GM23338 (cell line): ENCODE measurements at regions not wholly inside any gene's neighbourhood (a gene's known extent, or its start where the extent isn't known, plus 50 kb on each side); places are given as distances from the start of the nearest gene placed in this dataset.

ENCODE experiments used
- CREB1 ChIP-seq: fragments of 250-450 bp; sonication (Bioruptor Pico); IDR thresholded peaks from 2 replicates; pipeline ENCODE4 v1.5.0; 2020; ENCODE audit warnings: low read depth, mild to moderate bottlenecking, moderate library complexity
- CTCF ChIP-seq, 2 experiments: fragments of 200-600 bp in 1 of 2; sonication (generic) in 1 of 2; conservative IDR thresholded peaks; 2 replicates each; pipeline versions ENCODE4 v1.5.1 to v1.6.1; 2016 to 2017; ENCODE audit warnings: antibody characterized with exemption in 2 of 2, low read depth in 2 of 2, mild to moderate bottlenecking in 2 of 2, moderate library complexity in 1 of 2
- EZH2phosphoT487 ChIP-seq: fragments of 200-600 bp; sonication (generic); IDR thresholded peaks from one replicate; pipeline ENCODE4 v1.8.1; 2018; ENCODE audit warnings: antibody characterized with exemption; ENCODE audit not compliant: unreplicated experiment

DNA sequence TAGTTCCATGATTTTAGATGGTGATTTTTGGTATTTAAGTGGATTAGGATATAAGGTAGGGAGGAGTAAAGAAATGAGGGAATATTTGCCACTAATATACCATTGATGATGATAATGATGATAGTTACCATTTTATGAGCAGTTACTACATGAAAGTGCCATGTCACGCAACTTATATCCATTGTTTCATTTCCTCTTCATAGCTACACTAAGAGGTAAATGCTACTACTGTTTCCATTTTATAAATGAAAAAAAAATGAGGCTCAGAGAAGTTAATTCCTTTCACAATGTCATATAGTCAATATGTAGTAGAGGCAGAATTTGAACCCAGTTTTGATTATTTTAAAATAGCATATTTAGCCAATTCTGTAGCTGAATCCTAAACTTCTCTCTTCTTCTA lies 112.2 kb upstream of the ADRA1B start:
- TF ChIP-seq CTCF (conservative IDR thresholded peaks at IDR 0.05; ENCODE audit: low read depth in 2 of 2): no peak
- TF ChIP-seq CREB1 (CRISPR knock-in tag): no peak
- no peak for TF ChIP-seq EZH2phosphoT487
